HG03280 (cell line): ENCODE measurements at regions not wholly inside any gene's neighbourhood (a gene's known extent, or its start where the extent isn't known, plus 50 kb on each side); places are given as distances from the start of the nearest gene placed in this dataset.
"Not testable (repeated sequence)": the region's sequence is repeated elsewhere in the genome, so short reads cannot be mapped to it uniquely, and the experiment has no call there.

Source experiments
- ATAC-seq: cut with Tn5 transposase; IDR thresholded peaks from one replicate; pipeline ENCODE4 v1.9.1; 2021; ENCODE audit warnings: mild to moderate bottlenecking, moderate library complexity; ENCODE audit not compliant: unreplicated experiment

DNA sequence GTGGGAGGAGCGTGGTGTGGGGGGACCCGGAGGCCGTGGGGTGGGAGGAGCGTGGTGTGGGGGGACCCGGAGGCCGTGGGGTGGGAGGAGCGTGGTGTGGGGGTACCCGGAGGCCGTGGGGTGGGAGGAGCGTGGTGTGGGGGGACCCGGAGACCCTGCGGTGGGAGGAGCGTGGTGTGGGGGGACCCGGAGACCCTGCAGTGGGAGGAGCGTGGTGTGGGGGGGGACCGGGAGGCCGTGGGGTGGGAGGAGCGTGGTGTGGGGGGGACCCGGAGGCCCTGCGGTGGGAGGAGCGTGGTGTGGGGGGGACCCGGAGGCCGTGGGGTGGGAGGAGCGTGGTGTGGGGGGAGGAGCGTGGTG, 203.5 kb downstream of the DLL1 start:
- not testable (repeated sequence) for ATAC-seq

DNA sequence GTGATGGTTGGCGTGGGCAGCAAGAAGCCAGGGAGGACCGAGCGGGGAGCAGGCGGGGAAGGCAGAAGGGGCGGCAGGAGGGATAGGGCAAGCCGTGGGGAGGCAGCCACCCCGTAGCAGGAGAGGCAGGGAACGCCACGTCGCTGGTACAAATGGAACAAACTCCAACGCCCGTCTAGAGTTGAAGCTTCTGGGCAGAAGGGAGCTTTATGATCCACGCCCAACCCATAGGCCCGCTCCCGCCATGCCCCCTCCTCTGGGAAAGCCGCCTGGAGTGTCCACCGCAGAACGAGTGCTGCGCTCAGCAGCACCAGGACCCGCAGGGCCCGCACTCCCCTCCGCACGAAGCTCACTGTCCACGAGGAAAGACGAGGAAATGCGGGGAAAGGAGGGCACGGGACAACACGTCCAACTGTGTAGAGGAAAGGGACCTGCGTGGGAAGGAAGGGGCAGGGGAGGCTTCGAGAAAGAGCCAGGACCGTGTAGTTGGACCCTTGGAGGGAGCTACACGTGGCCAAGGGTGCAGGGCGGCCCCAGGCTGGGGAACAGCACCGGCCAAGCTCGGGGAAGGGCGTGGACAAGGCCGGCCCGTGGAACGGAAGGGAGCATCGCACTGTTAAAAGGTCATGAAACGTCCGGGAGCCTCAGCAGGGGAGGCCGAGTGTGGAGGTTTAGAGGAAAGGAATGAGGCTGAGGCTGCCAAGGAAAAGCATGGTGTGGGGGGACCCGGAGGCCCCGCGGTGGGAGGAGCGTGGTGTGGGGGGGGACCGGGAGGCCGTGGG, 204.0 kb downstream of the DLL1 start:
- ATAC-seq, result no peak

DNA sequence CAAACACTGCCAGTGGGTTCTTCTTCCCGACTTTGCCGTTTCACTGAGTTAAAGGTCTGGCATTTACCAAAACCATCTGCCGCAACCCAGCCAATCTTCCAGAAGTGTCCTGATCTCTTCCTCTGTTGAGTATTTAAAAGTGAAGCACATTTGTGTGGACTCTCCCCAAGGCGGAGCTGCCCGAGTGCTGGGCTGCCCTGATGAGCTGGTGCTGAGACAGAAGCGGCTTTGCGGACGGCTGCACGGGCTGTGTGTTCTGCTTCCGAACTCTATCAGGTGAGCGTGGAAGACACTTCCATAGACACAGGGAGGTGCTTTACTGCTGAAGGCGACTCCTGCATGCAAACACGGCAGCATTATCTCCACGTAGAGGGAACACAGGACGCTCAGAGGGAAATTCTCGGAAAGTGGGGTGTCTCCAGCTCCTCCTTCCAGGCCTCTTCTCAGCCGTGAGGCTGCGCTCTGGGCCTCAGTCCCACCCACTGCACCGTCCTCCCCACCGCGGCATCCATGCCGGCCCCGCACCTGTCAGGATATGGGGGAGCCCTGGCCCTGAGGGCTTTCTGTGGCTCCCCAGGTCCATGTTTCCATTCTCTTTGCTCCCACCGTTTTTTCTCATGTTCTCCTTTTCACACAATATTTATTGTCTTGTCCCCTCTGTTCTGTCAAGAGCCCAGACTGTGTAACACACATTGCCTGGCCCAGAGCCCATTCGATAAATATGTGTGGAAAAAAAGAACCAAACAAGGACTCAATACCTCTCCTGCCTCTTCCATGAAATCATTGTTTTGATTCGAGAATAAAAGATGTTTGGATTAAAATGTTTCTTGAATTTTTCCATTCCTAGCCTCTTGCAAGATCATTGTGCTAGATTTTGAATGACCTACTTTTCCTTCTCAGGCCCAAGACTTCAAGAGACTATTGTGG, 205.1 kb downstream of the DLL1 start:
- ATAC-seq, result no peak

DNA sequence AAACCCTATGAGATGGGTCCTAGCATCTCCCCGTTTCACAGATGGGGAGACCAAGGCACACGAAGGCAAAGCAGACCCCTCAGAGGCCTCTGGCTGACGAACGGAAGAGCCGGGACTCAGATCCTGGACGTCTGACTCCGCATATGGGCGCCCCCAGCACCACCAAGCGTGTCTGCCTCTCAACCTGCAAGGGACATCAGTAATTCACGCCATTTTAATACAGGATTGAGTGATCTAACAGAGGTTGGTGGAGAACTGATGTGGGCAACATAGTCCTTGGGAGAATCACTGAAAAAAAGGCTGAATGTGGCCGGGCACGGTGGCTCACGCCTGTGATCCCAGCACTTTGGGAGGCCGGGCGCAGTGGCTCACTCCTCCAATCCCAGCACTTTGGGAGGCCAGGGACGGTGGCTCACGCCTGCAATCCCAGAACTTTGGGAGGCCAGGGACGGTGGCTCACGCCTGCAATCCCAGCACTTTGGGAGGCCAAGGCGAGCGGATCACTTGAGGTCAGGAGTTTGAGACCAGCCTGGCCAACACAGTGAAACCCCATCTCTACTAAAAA, 206.6 kb downstream of the DLL1 start:
- ATAC-seq, result no peak

DNA sequence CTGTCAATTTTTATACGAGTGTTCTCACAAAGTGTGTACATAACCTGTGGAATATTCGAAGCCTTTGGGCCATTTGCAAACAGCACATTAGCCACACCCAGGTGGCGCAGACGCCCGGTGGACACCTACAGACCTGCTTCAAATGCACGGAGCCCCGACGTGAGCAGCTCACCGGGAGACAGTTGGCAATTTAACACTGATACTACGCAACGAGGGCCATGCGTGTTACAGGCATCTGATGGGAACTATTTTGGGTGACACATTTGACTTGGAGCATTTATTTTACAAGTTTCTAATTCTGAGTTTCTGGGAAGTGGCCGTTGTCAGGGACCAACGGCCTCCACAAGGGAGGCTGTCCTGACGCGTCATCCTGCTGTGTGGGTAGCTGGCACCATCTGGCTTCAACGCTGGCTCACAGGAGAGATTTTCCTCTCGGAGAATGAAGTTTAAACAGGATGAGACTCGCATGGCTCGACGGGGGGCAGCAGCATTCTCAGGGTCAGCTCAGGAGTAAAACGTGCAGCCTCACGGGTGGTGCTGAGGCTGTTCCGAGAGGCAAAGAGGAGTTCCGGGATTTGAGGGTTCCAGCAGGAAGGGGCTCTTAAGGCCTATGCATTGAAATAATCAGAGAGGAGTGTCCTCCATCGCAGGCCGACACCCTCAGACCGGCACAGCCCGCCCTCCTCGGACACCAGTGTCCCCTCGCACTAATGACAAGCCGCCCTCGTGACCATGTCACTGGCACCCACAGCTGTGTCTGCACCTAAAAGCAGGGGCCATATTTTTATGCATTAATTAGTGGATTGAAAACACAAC, 207.4 kb downstream of the DLL1 start:
- no peak for ATAC-seq

DNA sequence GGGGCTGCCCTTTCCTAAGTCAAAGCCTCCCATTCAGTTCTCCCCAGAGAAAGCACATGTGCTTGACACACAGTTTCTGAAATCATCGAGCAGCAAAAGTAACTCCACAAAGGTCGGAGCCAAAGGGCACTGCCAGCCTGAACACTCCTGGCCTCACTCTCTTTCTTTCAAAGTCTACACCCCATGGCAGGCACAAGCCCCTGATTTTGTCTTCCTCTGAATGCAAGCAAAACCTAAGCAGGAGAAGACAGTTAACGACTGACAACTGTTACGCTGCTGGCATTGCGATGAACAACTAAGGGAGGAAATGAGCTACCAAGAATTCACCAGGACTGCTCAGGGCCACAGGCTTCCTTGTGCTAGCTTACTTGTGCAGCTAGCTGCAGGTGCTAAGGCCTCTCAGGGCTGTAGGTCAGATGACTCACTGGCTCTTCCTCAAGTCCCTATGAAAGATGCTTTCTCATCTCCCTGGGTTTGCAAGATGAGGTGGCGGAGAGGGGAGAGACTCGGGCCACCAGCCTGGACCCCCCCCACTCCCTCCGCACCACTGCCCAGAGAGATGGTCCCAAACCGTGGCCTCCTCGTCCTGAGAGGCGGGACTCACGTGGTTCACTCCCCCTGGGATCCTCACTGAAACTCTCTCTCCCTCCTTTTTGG, 208.2 kb downstream of the DLL1 start:
- no peak for ATAC-seq

DNA sequence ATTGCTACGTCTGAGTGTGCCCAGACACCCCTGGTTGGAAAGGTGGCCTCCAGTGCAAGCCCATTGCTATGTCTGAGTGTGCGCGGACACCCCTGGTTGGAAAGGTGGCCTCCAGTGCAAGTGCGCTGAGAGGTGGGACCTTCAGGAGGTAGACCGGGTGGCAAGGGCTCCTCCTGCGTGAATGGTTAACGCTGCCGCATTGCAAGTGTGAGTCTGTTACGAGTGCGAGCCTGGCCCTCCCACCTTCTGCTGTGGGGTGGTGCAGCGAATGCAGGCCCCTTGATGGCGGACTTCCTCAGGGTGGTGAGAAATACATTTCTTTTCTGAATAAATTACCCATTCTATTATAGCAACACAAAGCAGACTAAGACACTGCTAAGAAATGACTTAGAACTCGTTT, 208.8 kb downstream of the DLL1 start:
- no peak for ATAC-seq

DNA sequence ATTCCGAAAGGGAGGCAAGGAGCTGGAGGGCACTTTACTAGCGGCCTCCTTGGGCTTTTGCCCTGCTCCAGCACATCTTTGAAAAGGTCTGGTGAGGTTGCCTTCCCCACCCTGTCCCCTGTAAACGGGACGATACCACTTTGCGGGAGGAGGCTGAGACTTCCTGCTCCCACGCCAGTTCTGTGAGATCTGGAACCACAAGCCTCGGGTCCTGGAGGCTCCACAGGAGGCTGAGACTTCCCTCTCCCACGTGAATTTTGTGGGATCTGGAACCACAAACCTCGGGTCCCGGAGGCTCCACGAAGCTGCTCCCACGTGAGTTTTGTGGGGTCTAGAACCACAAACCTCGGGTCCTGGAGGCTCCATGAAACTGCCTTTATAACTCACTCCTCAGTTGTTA, 209.3 kb downstream of the DLL1 start:
- no peak for ATAC-seq

DNA sequence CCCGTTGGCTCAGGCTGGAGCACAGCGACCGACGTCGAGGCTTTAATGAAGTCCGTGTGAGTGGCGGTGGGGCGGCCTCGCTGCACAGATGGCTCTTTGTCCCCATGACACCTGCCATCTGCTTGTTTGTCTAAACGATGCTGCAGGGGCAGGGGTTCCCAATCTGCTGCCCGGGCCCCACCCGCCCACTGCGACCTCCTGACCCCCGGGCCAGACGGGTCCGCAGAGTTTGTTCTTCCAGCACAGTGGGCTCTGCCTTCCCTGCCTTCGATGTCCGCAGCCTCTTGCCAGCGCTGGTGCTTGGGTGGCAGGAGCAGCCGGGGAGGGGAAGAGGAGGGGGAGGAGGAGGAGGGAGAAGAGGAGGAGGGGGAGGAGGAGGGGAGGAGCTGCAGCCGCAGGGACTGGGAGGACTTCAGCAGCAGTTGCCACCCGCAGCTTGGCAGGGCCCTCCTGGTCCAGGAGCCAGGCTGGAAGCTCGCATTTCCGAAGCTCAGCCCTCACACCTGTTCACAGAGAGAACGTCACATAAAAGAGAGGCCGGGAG, 210.0 kb downstream of the DLL1 start:
- no peak for ATAC-seq

DNA sequence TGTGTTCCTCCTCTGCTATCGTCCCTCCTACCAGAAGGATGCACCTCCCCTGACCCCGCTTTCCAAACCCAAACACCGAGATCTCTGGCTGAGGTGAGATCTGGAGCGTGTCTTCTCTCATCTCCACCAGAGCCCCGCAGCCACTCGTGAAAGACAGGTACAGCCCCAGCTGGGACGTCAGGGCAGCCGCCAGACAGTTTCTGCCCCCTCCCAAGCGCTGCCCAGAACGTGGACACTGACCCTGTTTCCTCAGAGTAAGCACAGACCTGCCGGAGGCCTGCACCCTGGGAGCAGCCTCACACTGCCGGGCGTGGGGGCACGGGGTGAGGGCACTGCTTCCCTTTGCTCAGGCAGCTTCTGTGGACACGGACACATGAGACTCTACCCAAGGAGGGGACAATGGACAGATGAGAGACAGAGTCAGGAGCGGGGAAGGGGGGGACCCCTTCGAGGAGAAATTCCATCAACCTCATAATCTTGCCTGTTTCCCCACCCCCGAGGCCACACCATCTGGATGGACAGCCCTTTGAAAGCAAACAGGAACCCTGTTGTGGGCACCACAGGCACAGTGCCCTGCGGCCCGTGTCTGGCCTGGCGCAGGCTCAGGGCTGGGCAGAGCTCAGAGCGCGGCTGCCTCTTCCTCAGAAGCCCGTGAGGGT, 210.6 kb downstream of the DLL1 start:
- ATAC-seq, result no peak

DNA sequence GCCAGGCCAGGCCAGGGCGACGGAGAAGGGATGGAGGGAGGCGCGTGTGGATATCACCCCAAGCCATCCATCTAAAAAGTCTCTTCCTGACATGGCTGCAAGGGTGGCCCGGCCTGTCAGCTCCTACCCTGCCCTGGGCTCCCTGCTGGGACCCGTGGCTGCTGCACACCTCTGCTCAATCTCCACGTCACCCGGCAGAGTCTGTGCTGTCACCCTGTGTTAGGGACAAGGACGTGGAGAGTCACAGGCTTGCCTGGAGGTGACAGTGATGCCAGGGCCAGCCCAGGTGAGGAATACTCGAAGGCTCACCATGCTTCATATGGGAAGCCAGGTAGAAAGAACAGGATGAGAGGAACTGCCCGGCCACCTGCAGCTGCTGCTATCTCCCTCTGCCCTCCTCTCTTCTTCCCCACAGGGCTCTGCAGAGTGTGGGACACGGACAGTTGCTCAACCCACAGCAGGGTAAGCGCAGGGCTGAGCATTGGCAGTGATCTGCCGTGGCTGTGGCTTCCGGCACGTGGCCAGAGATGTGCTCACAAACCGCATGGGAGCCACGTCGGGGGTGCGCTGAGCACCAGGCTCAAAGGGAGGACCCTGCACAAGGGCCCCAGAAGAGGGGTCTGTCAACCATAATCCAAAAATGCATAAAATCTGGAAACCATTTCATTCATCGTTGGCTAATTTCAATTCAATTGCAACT, 214.3 kb downstream of the DLL1 start:
- ATAC-seq, result no peak

DNA sequence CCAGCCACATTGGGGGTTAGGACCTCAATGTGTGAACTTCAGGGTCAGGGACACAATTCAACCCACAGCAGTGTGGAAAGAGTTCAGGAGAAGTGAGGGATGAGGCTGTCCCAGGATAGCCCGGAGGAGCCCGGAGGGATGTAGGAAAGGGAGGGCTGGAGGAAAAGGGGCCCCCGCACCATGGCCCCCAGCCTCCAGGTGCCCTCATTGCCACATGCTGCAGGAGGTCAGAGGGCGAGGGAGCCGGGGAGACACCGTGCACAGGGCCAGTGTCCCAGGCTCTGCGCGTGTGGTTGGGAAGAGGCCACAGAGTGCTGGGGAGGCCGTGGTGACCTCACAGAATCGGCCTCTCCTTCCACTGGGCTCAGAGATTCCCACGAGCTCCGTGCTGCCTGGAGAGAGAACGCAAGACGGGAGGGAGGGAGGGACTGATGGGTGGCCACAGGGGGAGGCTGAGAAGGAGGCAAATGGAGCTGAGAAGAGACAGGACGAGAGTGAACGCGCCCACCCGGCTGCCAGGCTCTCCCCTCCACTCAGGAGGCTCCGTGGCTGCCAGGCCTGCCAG, 215.1 kb downstream of the DLL1 start:
- ATAC-seq, result no peak

DNA sequence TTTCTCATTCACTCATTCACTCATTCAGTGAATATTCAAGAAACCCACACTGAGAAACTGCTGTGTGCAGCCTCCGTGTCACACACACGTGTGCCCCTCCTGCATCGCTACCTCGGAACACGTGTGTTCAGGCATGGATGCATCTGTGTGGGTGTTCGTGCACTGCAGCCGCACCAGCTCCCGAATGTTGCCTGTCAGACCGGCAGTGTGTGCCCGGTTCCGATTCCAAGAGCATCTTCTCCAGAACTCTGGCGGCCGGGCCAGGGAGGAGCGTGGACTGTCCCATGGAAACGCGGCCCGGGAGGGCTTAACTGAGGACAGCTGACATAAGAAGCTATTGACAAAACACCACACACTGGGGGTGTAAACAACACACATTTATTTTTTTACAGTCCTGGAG, 216.0 kb downstream of the DLL1 start:
- no peak for ATAC-seq

DNA sequence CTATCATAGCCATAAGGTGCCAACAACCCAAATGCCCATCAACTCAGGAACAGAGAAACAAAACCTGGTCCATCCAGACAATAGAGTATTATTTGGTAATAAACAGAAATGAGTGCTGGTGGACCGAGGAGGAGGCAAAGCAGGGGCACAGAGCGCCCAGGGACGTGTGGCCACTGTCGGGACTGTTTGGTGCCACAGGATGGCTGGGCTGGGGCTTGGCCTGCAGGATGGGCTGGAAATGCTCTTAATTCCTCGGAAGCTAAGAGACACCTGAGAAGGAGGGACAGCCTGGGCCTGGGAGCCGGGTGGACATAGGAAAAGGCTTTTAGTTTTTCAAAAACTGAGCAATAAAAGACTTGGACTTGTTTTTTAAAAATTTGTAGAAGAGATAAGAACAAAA, 216.4 kb downstream of the DLL1 start:
- ATAC-seq, result no peak

DNA sequence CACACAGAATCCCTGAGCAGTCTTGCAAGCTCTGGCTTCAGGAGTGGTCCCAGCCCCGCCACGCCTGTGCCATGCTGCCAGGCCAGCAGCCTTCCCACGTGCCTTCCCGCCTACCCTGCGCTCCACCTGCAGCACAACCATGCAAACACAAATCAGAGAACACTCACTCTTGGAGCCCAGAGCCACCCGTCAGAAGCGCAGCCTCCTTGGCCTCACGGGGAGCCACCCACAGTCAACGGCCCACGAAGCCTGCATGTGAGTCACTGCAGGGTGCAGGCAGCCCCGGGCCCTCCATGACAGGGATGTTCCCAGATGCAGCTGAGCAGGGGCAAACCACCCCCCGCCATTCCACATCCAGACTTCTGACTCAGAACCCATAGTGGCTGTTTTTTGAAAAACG, 217.0 kb downstream of the DLL1 start:
- ATAC-seq, result no peak

DNA sequence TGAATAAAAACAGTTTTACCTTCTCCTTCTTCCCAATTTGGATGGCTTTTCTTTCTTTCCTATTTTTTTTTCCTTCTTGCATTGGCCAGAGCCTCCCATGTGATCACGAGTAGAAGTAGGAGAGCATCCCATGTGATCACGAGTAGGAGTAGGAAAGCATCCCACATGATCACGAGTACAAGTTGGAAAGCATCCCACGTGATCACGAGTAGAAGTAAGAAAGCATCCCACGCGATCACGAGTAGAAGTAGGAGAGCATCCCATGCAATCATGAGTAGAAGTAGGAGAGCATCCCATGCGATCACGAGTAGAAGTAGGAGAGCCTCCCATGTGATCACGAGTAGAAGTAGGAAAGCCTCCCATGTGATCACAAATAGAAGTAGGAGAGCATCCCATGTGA, 218.6 kb downstream of the DLL1 start:
- ATAC-seq, result no peak

DNA sequence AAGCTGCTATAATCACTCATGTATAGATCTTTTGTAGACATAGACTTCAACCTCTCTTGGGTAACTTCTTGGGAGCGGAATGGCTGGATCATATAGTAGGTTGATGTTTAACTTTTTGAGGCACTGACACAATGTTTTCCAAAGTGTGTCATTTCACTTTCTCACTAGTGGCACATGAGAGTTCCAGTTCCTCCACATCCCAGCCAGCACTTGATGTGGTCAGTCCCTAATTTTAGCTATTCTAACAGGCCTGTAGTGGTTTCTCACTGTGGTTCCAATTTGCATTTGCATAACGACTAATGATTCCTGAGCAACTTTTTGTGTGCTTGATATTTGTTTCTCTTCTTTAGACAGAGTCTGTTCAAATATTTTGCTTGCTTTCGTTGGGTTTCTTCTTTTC, 221.3 kb downstream of the DLL1 start:
- no peak for ATAC-seq

DNA sequence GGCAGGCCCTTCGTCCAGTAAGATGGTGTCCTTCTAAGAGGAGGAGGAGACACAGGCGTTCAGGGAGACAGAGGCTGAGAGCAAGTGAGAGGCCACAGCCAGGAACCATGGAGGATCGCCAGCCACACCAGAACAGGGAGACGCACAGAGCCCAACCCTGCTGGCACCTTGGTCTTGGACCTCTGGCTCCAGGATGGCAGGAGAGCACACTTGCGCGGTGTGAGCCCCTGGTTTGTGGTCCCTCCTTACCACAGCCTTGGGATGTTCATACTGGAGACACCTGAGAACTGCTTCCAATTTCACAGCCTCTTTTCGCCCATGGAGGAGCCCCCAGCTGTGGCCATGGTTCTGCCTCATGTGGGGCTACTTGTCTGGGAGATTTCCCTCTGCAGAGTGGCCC, 222.4 kb downstream of the DLL1 start:
- ATAC-seq, result no peak

DNA sequence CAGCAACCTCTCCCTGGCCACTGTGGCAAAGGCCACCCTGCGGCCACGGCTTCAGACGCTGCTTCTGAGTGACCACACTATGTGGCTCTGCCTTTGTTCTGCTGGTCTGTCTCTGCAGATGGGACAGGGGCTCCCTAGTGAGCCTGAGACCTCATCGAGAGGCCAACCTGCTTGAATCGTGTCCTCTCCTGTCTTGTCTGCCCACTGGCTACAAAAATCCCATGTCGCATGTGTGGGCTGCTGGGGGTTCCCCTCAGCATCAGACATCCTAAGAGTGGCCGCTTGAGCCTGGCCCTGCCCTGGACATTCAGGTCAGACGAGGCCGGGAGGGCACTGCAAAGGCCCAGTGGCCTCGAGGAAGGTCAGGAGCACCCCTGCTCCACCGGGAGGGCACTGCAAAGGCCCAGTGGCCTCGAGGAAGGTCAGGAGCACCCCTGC, 222.9 kb downstream of the DLL1 start:
- ATAC-seq, result no peak
